OCI-LY1 (cell line): ENCODE measurements at regions not wholly inside any gene's neighbourhood (a gene's known extent, or its start where the extent isn't known, plus 50 kb on each side); places are given as distances from the start of the nearest gene placed in this dataset.

Source experiments
- H2AFZ ChIP-seq: fragments of 200-600 bp; sonication (generic), shearing (Covaris generic); 2 replicates; pipeline ENCODE4 v1.6.0; 2014; ENCODE audit warnings: antibody characterized with exemption, mild to moderate bottlenecking, low read length
- H3F3A ChIP-seq: fragments of 200-600 bp; sonication (generic), shearing (Covaris generic); 2 replicates; pipeline ENCODE4 v1.6.0; 2014; ENCODE audit warnings: mild to moderate bottlenecking, antibody characterized with exemption, low read length, moderate library complexity; ENCODE audit not compliant: insufficient read depth
- H3K27ac ChIP-seq: fragments of 200-600 bp; sonication (generic); 2 replicates; pipeline ENCODE4 v1.5.1; 2014; ENCODE audit warnings: low read length, mixed run types, mild to moderate bottlenecking, low read depth; ENCODE audit not compliant: poor library complexity, severe bottlenecking
- H3K27me3 ChIP-seq: fragments of 200-600 bp; sonication (generic); 2 replicates; pipeline ENCODE4 v1.6.0; 2014; ENCODE audit warnings: antibody characterized with exemption, mild to moderate bottlenecking, low read length, moderate library complexity; ENCODE audit not compliant: insufficient read depth
- H3K36me3 ChIP-seq: fragments of 200-600 bp; sonication (generic); 2 replicates; pipeline ENCODE4 v1.6.1; 2014; ENCODE audit warnings: mild to moderate bottlenecking, antibody characterized with exemption, low read length, moderate library complexity, mixed read lengths; ENCODE audit not compliant: insufficient read depth
- H3K4me1 ChIP-seq: fragments of 200-600 bp; sonication (generic); 2 replicates; pipeline ENCODE4 v1.5.1; 2014; ENCODE audit warnings: mild to moderate bottlenecking, low read length, moderate library complexity; ENCODE audit not compliant: insufficient read depth, severe bottlenecking
- H3K4me2 ChIP-seq: fragments of 200-600 bp; sonication (generic), shearing (Covaris generic); 2 replicates; pipeline ENCODE4 v1.6.1; 2014; ENCODE audit warnings: low read length
- H3K4me3 ChIP-seq: fragments of 200-600 bp; sonication (generic); 2 replicates; pipeline ENCODE4 v1.5.1; 2014; ENCODE audit warnings: low read length, low read depth, mild to moderate bottlenecking, mixed read lengths; ENCODE audit not compliant: poor library complexity, severe bottlenecking
- H3K79me2 ChIP-seq: fragments of 200-600 bp; shearing (Covaris generic); 2 replicates; pipeline ENCODE4 v1.6.1; 2016; ENCODE audit warnings: mixed run types, low read length, mixed read lengths; ENCODE audit not compliant: insufficient read depth
- H3K9ac ChIP-seq: fragments of 200-600 bp; sonication (generic), shearing (Covaris generic); 2 replicates; pipeline ENCODE4 v1.6.1; 2014; ENCODE audit warnings: mild to moderate bottlenecking, low read length, mixed read lengths
- H3K9me2 ChIP-seq: fragments of 200-600 bp; sonication (generic), shearing (Covaris generic); 2 replicates; pipeline ENCODE4 v1.6.1; 2014; ENCODE audit warnings: low read depth, mild to moderate bottlenecking, low read length, mixed read lengths
- H3K9me3 ChIP-seq: fragments of 200-600 bp; shearing (Covaris generic); 2 replicates; pipeline ENCODE4 v1.6.1; 2014; ENCODE audit warnings: low read length, mixed read lengths
- H4K20me1 ChIP-seq: fragments of 200-600 bp; sonication (generic), shearing (Covaris generic); 2 replicates; pipeline ENCODE4 v1.6.0; 2016; ENCODE audit warnings: mild to moderate bottlenecking, low read length; ENCODE audit not compliant: insufficient read depth
- EZH2 ChIP-seq: fragments of 200-600 bp; sonication (generic), shearing (Covaris generic); IDR thresholded peaks from 2 replicates; pipeline ENCODE4 v1.8.0; 2017; ENCODE audit warnings: borderline replicate concordance, mixed run types, mild to moderate bottlenecking, antibody characterized with exemption, low read length, moderate library complexity, mixed read lengths
- TF ChIP-seq, protein P1 (sequence below): fragments of 200-600 bp; sonication (generic), shearing (Covaris generic); IDR thresholded peaks from 2 replicates; pipeline ENCODE4 v1.5.1; 2017; ENCODE audit warnings: mild to moderate bottlenecking, antibody characterized with exemption, low read length, moderate library complexity, mixed read lengths

DNA sequence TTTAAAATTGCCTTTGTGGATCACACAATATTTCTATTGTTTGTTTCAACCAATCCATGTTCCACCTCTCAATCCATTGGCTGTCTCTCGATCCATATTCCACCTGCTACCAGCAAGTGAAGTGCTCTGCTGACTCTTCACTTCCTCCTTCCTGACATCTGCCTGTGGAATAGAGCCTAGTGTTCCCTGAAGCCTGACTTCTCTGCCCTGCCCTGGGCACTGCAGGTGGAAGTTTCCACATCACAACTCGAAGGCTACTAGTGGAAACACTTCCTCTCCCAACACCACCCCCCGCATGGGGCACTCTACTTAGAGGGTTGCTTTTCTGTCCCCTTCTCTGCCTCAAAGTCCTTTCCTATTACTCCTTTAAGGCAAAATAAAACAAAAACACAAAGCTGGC lies 563.8 kb upstream of the IGFBP3 start:
- H2AFZ ChIP-seq = no peak overlapping the region

DNA sequence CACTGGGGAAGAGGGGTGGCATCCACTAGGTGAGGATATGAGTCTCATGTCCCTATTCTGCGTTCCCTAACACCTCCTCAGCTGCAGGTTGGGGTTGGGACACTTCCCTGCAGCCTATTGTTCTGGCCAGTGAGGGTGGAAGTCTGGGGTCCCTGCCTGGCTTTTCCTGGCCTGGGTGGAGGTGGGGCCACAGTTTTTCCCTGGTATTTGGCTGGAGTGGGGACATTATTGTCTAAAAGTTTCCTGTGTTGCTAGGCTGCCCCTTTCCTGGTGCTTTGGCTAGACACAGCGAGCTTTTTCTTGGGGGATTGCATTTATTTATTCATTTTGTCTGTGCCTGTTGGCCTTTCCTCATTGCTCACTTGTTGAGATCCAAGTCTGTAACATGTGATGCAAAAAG lies 559.5 kb upstream of the IGFBP3 start:
- no peaks in the 10 kb centered on the region for H3K27me3 ChIP-seq
- H3K79me2 ChIP-seq = no peaks in the 10 kb centered on the region
- TF ChIP-seq EZH2 = no peak
- no peaks in the 10 kb centered on the region for H3F3A ChIP-seq
- no peak overlapping the region for H3K27ac ChIP-seq
- no peaks in the 10 kb centered on the region for H3K36me3 ChIP-seq
- no peak overlapping the region for H3K4me3 ChIP-seq
- no peaks in the 10 kb centered on the region for H4K20me1 ChIP-seq
- no peak overlapping the region for H3K4me2 ChIP-seq
- no peaks in the 10 kb centered on the region for H3K4me1 ChIP-seq
- no peak overlapping the region for H2AFZ ChIP-seq
- no peaks in the 10 kb centered on the region for H3K9me3 ChIP-seq
- H3K9me2 ChIP-seq = no peaks in the 10 kb centered on the region; the same call in 1 of the 2 replicates
- H3K9ac ChIP-seq = no peak overlapping the region

More for the DNA sequence above, 563.8 kb upstream of the IGFBP3 start:
- Histone ChIP-seq H3K79me2 (no peaks in the 10 kb centered on the region), H3K4me1 (no peaks in the 10 kb centered on the region), H3F3A (no peaks in the 10 kb centered on the region), H3K4me2 (no peak overlapping the region), H4K20me1 (no peaks in the 10 kb centered on the region), H3K4me3 (no peak overlapping the region), H3K9me2 (no peaks in the 10 kb centered on the region), H3K9me3 (no peaks in the 10 kb centered on the region), H3K27me3 (no peaks in the 10 kb centered on the region), H3K9ac (no peak overlapping the region), H3K27ac (no peak overlapping the region), H3K36me3 (no peaks in the 10 kb centered on the region)
- TF ChIP-seq, protein P1, sequence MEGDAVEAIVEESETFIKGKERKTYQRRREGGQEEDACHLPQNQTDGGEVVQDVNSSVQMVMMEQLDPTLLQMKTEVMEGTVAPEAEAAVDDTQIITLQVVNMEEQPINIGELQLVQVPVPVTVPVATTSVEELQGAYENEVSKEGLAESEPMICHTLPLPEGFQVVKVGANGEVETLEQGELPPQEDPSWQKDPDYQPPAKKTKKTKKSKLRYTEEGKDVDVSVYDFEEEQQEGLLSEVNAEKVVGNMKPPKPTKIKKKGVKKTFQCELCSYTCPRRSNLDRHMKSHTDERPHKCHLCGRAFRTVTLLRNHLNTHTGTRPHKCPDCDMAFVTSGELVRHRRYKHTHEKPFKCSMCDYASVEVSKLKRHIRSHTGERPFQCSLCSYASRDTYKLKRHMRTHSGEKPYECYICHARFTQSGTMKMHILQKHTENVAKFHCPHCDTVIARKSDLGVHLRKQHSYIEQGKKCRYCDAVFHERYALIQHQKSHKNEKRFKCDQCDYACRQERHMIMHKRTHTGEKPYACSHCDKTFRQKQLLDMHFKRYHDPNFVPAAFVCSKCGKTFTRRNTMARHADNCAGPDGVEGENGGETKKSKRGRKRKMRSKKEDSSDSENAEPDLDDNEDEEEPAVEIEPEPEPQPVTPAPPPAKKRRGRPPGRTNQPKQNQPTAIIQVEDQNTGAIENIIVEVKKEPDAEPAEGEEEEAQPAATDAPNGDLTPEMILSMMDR = no peak
- TF ChIP-seq EZH2 = no peak

DNA sequence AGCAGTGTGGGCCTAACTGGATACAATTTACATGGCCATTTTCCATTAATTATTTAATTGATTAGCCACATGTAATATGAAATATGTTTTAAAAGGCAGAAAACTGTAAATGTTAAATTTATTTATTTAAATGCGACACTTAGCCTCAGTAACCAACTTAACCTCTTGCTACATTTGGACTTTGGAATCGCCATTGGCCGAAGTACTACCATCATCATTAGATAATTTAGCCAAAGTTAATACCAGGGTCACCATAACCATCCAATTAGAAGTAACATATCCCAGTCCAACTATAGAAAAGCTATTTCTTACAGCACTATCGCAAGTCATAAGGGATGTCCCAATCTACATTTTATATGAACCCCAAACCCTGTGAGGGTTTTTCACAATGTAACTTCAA lies 558.6 kb upstream of the IGFBP3 start:
- H3K27me3 ChIP-seq = no peaks in the 10 kb centered on the region
- H3K4me3 ChIP-seq = no peak overlapping the region
- H3K4me1 ChIP-seq = no peaks in the 10 kb centered on the region
- TF ChIP-seq, protein P1 = no peak
- no peak for TF ChIP-seq EZH2
- no peak overlapping the region for H3K4me2 ChIP-seq
- H3K36me3 ChIP-seq = no peaks in the 10 kb centered on the region
- H3K9ac ChIP-seq = no peak overlapping the region
- H3K9me2 ChIP-seq = no peaks in the 10 kb centered on the region; the same call in 1 of the 2 replicates
- H4K20me1 ChIP-seq = no peaks in the 10 kb centered on the region
- no peak overlapping the region for H2AFZ ChIP-seq
- no peaks in the 10 kb centered on the region for H3F3A ChIP-seq
- H3K9me3 ChIP-seq = no peaks in the 10 kb centered on the region
- H3K79me2 ChIP-seq = no peaks in the 10 kb centered on the region
- no peak overlapping the region for H3K27ac ChIP-seq

DNA sequence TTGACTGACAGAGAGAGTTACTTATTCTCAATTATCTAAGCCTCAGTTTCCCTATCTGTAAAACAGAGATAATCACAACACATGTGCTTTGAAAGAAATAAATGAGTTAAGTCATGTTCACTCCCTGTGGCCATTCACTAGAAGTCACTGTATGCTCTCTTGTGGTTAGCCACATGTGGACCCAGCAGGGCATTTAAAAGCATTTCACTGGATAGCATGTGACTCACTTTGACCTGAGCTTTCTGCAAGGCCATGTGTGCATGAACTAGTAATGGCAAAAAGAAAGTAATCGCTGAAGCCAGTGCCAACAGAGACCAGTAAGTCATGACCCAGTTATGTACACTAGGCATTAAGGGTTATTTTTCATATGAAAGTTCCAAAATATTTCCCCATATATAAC lies 557.0 kb upstream of the IGFBP3 start:
- no peaks in the 10 kb centered on the region for H3K79me2 ChIP-seq
- H3K27me3 ChIP-seq = no peaks in the 10 kb centered on the region
- H3K4me3 ChIP-seq = no peak overlapping the region
- no peaks in the 10 kb centered on the region for H3K4me1 ChIP-seq
- no peak overlapping the region for H3K27ac ChIP-seq
- no peaks in the 10 kb centered on the region for H3K36me3 ChIP-seq
- TF ChIP-seq, protein P1 = no peak
- TF ChIP-seq EZH2 = no peak
- no peak overlapping the region for H3K4me2 ChIP-seq
- no peak overlapping the region for H3K9ac ChIP-seq
- no peaks in the 10 kb centered on the region for H3K9me3 ChIP-seq
- no peaks in the 10 kb centered on the region for H3F3A ChIP-seq
- H4K20me1 ChIP-seq = no peaks in the 10 kb centered on the region
- H2AFZ ChIP-seq = no peak overlapping the region
- no peaks in the 10 kb centered on the region; the same call in 1 of the 2 replicates for H3K9me2 ChIP-seq
